H1 (cell line): ENCODE measurements at regions not wholly inside any gene's neighbourhood (a gene's known extent, or its start where the extent isn't known, plus 50 kb on each side); places are given as distances from the start of the nearest gene placed in this dataset.

Experiments used
- CTCF ChIA-PET: fragments of 300-600 bp; sonication (Branson Sonifier 250); formaldehyde crosslinking; loops from one replicate; lab custom pipeline; 2021; ENCODE audit not compliant: partially characterized antibody; lab: Charles Lee
- POLR2A ChIA-PET: fragments of 300-600 bp; sonication (Branson Sonifier 250); formaldehyde crosslinking; loops from one replicate; lab custom pipeline; 2021; ENCODE audit warnings: inconsistent platforms; ENCODE audit not compliant: partially characterized antibody; lab: Charles Lee
- DNase-seq, 2 experiments: peaks; one replicate each; pipeline versions ENCODE4 v3.0.0 to v3.0.0-alpha.2; 2010 to 2022; ENCODE audit warnings: low spot score in 2 of 2, low read depth in 1 of 2, mixed read lengths in 1 of 2
- FAIRE-seq: peaks from 2 replicates; lab custom pipeline; 2011; peaks lifted over from hg19 to GRCh38; lab: Jason Lieb, UNC
- H2AFZ ChIP-seq: 2 replicates; pipeline ENCODE4 v1.8.1; 2012; ENCODE audit warnings: low read length, inconsistent platforms
- H2AK5ac ChIP-seq: 2 replicates; pipeline ENCODE4 v1.6.1; 2013; ENCODE audit warnings: low read depth, low read length
- H2BK120ac ChIP-seq: replicated peaks from 2 replicates; pipeline ENCODE3; 2013; ENCODE audit warnings: low read depth, low read length, inconsistent platforms
- H2BK12ac ChIP-seq: 2 replicates; pipeline ENCODE4 v1.6.1; 2013; ENCODE audit warnings: low read depth, low read length
- H2BK15ac ChIP-seq: 2 replicates; pipeline ENCODE4 v1.6.1; 2013; ENCODE audit warnings: low read length
- H2BK20ac ChIP-seq: 2 replicates; pipeline ENCODE4 v1.6.1; 2013; ENCODE audit warnings: low read length
- H2BK5ac ChIP-seq: 2 replicates; pipeline ENCODE4 v1.6.1; 2013; ENCODE audit warnings: low read depth, low read length
- H3K14ac ChIP-seq: 2 replicates; pipeline ENCODE4 v1.6.1; 2013; ENCODE audit warnings: inconsistent platforms; ENCODE audit not compliant: insufficient read length
- H3K18ac ChIP-seq: 2 replicates; pipeline ENCODE4 v1.6.1; 2013; ENCODE audit warnings: low read length; ENCODE audit errors: extremely low read depth
- H3K23ac ChIP-seq: 2 replicates; pipeline ENCODE4 v1.6.1; 2013; ENCODE audit warnings: inconsistent platforms; ENCODE audit not compliant: insufficient read length
- H3K23me2 ChIP-seq: 2 replicates; pipeline ENCODE4 v1.6.1; 2013; ENCODE audit warnings: low read depth, low read length
- H3K27ac ChIP-seq: 2 replicates; pipeline ENCODE4 v1.6.1; 2011; ENCODE audit warnings: low read depth, low read length, inconsistent platforms
- H3K27me3 ChIP-seq, 4 experiments: replicated peaks in 1 of 4; 1 replicate in 1 of 4; 2 replicates in 3 of 4; pipeline versions ENCODE4 v1.6.1 to v1.8.1; 2011 to 2013; ENCODE audit warnings: low read length in 3 of 4, mild to moderate bottlenecking in 3 of 4, inconsistent platforms in 2 of 4, mixed read lengths in 2 of 4, moderate library complexity in 1 of 4; ENCODE audit not compliant: control insufficient read depth in 3 of 4, insufficient read depth in 3 of 4; ENCODE audit errors: extremely low read depth in 1 of 4
- H3K36me3 ChIP-seq, 4 experiments: 2 replicates each; pipeline versions ENCODE4 v1.6.1 to v1.8.1; 2011 to 2013; ENCODE audit warnings: mild to moderate bottlenecking in 4 of 4, low read length in 3 of 4, moderate library complexity in 2 of 4, control low read depth in 1 of 4, inconsistent platforms in 1 of 4; ENCODE audit not compliant: insufficient read depth in 4 of 4, control insufficient read depth in 2 of 4
- H3K4ac ChIP-seq: replicated peaks from 2 replicates; pipeline ENCODE3; 2013; ENCODE audit warnings: low read length, low read depth, mixed read lengths, inconsistent platforms; ENCODE audit not compliant: insufficient read length
- H3K4me1 ChIP-seq, 4 experiments: replicated peaks in 1 of 4; 1 replicate in 1 of 4; 2 replicates in 3 of 4; pipeline versions ENCODE4 v1.6.1 to v1.8.1; 2011 to 2013; ENCODE audit warnings: low read length in 3 of 4, inconsistent platforms in 2 of 4, mixed read lengths in 1 of 4; ENCODE audit not compliant: insufficient read depth in 4 of 4, control insufficient read depth in 3 of 4
- H3K4me2 ChIP-seq, 2 experiments: 2 replicates each; pipeline versions ENCODE4 v1.6.1 to v1.8.1; 2011 to 2013; ENCODE audit warnings: low read depth in 2 of 2, low read length in 2 of 2, control low read depth in 1 of 2, inconsistent platforms in 1 of 2, mild to moderate bottlenecking in 1 of 2; ENCODE audit not compliant: insufficient read depth in 1 of 2
- H3K4me3 ChIP-seq, 4 experiments: fragments of 200-600, 300-600 bp in 1 of 4; sonication (generic), shearing (Covaris generic), sonication (Bioruptor Twin) in 1 of 4; 2 replicates each; pipeline versions ENCODE4 v1.5.1 to v1.8.1; 2011 to 2016; ENCODE audit warnings: low read length in 4 of 4, low read depth in 3 of 4, control low read depth in 2 of 4, inconsistent platforms in 2 of 4, mild to moderate bottlenecking in 2 of 4, mixed read lengths in 1 of 4, moderate library complexity in 1 of 4; ENCODE audit not compliant: insufficient read depth in 2 of 4; ENCODE audit errors: extremely low read depth in 1 of 4
- H3K56ac ChIP-seq: replicated peaks from 2 replicates; pipeline ENCODE3; 2013; ENCODE audit warnings: low read depth, mild to moderate bottlenecking, mixed read lengths, low read length, inconsistent platforms; ENCODE audit not compliant: insufficient read length
- H3K79me1 ChIP-seq: 2 replicates; pipeline ENCODE4 v1.6.1; 2013; ENCODE audit warnings: low read depth, low read length, control low read depth
- H3K79me2 ChIP-seq, 2 experiments: 2 replicates each; pipeline versions ENCODE4 v1.6.1 to v1.8.1; 2012 to 2013; ENCODE audit warnings: low read length in 2 of 2, mild to moderate bottlenecking in 2 of 2, inconsistent platforms in 1 of 2; ENCODE audit not compliant: insufficient read depth in 2 of 2, control insufficient read depth in 1 of 2
- H3K9ac ChIP-seq, 4 experiments: replicated peaks in 1 of 4; 1 replicate in 1 of 4; 2 replicates in 3 of 4; pipeline versions ENCODE4 v1.6.1 to v1.8.1; 2011 to 2013; ENCODE audit warnings: low read depth in 3 of 4, low read length in 3 of 4, control low read depth in 2 of 4, mild to moderate bottlenecking in 2 of 4, moderate library complexity in 2 of 4, inconsistent platforms in 1 of 4; ENCODE audit errors: extremely low read depth in 1 of 4
- H3K9me3 ChIP-seq, 2 experiments: 2 replicates each; pipeline versions ENCODE4 v1.6.1 to v1.8.1; 2012 to 2013; ENCODE audit warnings: mild to moderate bottlenecking in 2 of 2, moderate library complexity in 2 of 2, control low read depth in 1 of 2, inconsistent platforms in 1 of 2, low read depth in 1 of 2, low read length in 1 of 2, mixed read lengths in 1 of 2; ENCODE audit not compliant: insufficient read depth in 2 of 2
- H4K20me1 ChIP-seq, 2 experiments: replicated peaks in 1 of 2; 2 replicates each; pipeline versions ENCODE3 to v1.8.1; 2011 to 2013; ENCODE audit warnings: inconsistent platforms in 2 of 2, low read length in 2 of 2, mild to moderate bottlenecking in 1 of 2; ENCODE audit not compliant: insufficient read depth in 2 of 2, control insufficient read depth in 1 of 2
- H4K5ac ChIP-seq: 2 replicates; pipeline ENCODE4 v1.6.1; 2013; ENCODE audit warnings: low read length, low read depth, mixed read lengths, inconsistent platforms; ENCODE audit not compliant: insufficient read length
- H4K8ac ChIP-seq: 2 replicates; pipeline ENCODE4 v1.8.0; 2013; ENCODE audit warnings: mild to moderate bottlenecking, moderate library complexity, low read length, inconsistent platforms; ENCODE audit not compliant: insufficient read depth; ENCODE audit errors: extremely low read depth
- H4K91ac ChIP-seq: replicated peaks from 2 replicates; pipeline ENCODE3; 2013; ENCODE audit warnings: low read length, mixed read lengths, inconsistent platforms; ENCODE audit not compliant: insufficient read length
- ATF2 ChIP-seq: IDR thresholded peaks from 2 replicates; pipeline ENCODE4 v1.6.1; 2012; ENCODE audit warnings: low read length, inconsistent platforms
- KDM5A ChIP-seq: fragments of 200-600 bp; IDR thresholded peaks from 2 replicates; pipeline ENCODE4 v1.7.1; 2012; ENCODE audit warnings: mild to moderate bottlenecking, low read length, inconsistent platforms, mixed read lengths
- USF2 ChIP-seq: IDR thresholded peaks from 2 replicates; pipeline ENCODE4 v1.6.1; 2011; ENCODE audit warnings: low read length, improper control_type of control experiment
- WGBS, 2 experiments: shearing (Covaris generic) in 1 of 2; methylation state at CpG; one replicate each; pipeline versions ENCODE4 v1.1.6 to v1.1.7; 2013 to 2015; ENCODE audit warnings: low lambda C conversion rate in 2 of 2, mixed read lengths in 2 of 2, inconsistent platforms in 1 of 2, low coverage in 1 of 2, missing lambda C conversion rate in 1 of 2; ENCODE audit not compliant: insufficient replicate concordance in 2 of 2, insufficient coverage in 1 of 2, insufficient read length in 1 of 2; ENCODE audit errors: extremely low coverage in 1 of 2, missing lambda C conversion rate in 1 of 2; 5-methylcytosine and 5-hydroxymethylcytosine counted together

DNA sequence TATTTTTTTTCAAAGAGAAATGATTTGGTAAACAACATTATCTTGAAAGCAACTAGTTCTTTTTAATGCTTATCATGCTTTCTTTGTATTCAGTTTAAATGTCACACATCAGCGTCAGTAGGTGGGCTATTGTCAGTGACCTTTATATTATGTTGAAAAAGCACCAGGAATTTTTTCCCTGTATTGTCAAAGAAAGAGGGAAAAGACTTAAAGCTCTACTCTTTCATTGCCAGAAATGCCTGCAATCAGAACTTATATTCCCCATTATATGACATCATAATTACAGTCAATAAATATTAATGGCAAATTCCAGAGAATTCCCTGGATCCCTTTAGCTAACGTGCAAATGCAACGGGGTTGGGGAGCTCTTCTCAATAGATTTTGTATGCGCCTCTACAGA lies 353.9 kb downstream of the CDH2 start:
- no peak for FAIRE-seq
- H4K5ac ChIP-seq = no peak overlapping the region
- H4K20me1 ChIP-seq = no peaks in the 10 kb centered on the region
- no peak for TF ChIP-seq USF2
- no peak for TF ChIP-seq KDM5A
- no peak for TF ChIP-seq ATF2
- TF ChIP-seq, all 59 proteins: peak for 0
- DNase-seq = no peak
- no peak overlapping the region for H3K56ac ChIP-seq
- CTCF ChIA-PET = interaction anchor here (0.8 kb wide), 1 partner anchor 11 kb away, joined by 4 read pairs; no protein-coding TSS in a partner anchor
- POLR2A ChIA-PET = no interaction called here
- 72% methylated on average over 4 of the region's 4 CpGs; no CpG with 5 or more reads in 1 of the 2 experiments for WGBS, 2 experiments
- H3K27ac ChIP-seq = no peak overlapping the region
- no peak overlapping the region for H3K18ac ChIP-seq
- H2BK20ac ChIP-seq = no peak overlapping the region
- no peak overlapping the region for H3K23ac ChIP-seq
- H4K8ac ChIP-seq = no peak overlapping the region
- H3K14ac ChIP-seq = no peak overlapping the region
- H2BK5ac ChIP-seq = no peak overlapping the region
- H3K27me3 ChIP-seq = no peaks in the 10 kb centered on the region
- H2AFZ ChIP-seq = no peak overlapping the region
- H3K4ac ChIP-seq = no peak overlapping the region
- H2BK120ac ChIP-seq = no peak overlapping the region
- no peaks in the 10 kb centered on the region for H3K23me2 ChIP-seq
- no peaks in the 10 kb centered on the region for H3K9me3 ChIP-seq
- peaks cover 0 to 8% (median 3%) of the 10 kb centered on the region in 4 experiments; a peak in 4 of 7 replicates for H3K4me1 ChIP-seq
- no peak overlapping the region for H2BK15ac ChIP-seq
- no peak overlapping the region for H2AK5ac ChIP-seq
- no peaks in the 10 kb centered on the region for H3K79me2 ChIP-seq
- no peak overlapping the region for H4K91ac ChIP-seq
- no peaks in the 10 kb centered on the region for H3K36me3 ChIP-seq
- no peak overlapping the region for H3K4me3 ChIP-seq
- H3K9ac ChIP-seq = no peak overlapping the region
- H2BK12ac ChIP-seq = no peak overlapping the region
- no peak overlapping the region for H3K4me2 ChIP-seq
- H3K79me1 ChIP-seq = no peaks in the 10 kb centered on the region
